Heart left ventricle (tissue), 13 donors: ENCODE measurements at regions not wholly inside any gene's neighbourhood (a gene's known extent, or its start where the extent isn't known, plus 50 kb on each side); places are given as distances from the start of the nearest gene placed in this dataset.

Source experiments
- POLR2A ChIP-seq, 2 donors: fragments of 450-650 bp; IDR thresholded peaks; one replicate each; pipeline ENCODE4 v1.6.1; 2017; ENCODE audit warnings: antibody characterized with exemption in 2 of 2, mild to moderate bottlenecking in 2 of 2, moderate library complexity in 2 of 2
- TF ChIP-seq, protein P1 (sequence below), 12 donors: fragments of 200-600 bp; sonication (generic) in 4 of 12; IDR thresholded peaks; one replicate each; pipeline versions ENCODE4 v1.5.0 to v1.8.0; 2018 to 2022; ENCODE audit warnings: antibody characterized with exemption in 12 of 12, mild to moderate bottlenecking in 5 of 12
- donor health status: ischemic (EF 13 %, LVEDD 7.1; RV severe dilation, severe dysfunction).
- donor health status: DM: no; HTN: yes; CAD: no.
- donor health status: DM: no; HTN: no; CAD: no.
- donor health status: ischemic (EF 25% LVEDD 6.9; RV normal size, moderate dysfunction).
- donor health status: ischemic (EF 25% LVEDD 5.7; RV mildly dilated, moderate dysfunction).
- donor health status: ischemic (EF 35%, LVEDD 5.7; RV mildly dilated, moderate dysfunction).
- donor health status: nonischemic (EF 11% LVEDD 7.7; RV severe dilation, severe dysfunction).
- donor health status: DM: yes; HTN: yes; CAD: no.
- donor health status: PGD.
- donor health status: ischemic (EF 29% LVEDD 5.4; RV normal size, mild dysfunction).
- donor health status: nonischemic (EF 23%, LVEDD 6.1; RV moderate dilation, normal function).

DNA sequence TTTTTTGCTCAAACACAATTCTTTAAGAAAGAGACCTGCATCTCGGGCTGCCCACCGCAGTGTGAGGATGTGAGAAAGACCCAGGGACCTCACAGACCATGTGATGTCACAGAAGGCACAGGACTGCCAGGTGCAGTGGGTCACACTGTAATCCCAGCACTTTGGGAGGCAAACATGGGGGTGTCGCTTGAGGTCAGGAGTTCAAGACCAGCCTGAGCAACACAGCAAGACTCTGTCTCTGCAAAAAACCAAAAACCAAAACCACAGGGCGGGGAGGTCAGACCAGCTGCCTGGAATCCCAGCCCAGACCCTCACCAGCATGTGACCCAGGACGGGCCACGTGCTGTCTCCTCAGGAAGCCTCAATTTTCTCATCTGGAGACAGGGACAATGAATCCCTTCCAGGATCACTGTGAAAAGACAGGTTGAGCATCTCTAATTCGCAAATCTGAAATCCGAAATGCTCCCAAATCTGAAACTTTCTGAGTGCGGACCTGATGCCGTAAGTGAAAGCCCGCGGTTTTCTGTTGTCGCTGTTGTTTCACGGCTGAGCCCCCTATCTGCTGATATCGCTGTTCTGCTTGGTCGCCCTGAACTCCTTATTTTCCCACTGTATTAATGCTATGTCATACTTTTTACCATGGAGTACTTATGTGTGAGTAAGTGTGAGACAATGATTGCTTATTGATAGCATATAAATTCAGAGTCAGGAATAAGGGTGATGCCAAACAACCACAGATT is 159.5 kb upstream of the PTPN1 start:
- TF ChIP-seq, protein P1, sequence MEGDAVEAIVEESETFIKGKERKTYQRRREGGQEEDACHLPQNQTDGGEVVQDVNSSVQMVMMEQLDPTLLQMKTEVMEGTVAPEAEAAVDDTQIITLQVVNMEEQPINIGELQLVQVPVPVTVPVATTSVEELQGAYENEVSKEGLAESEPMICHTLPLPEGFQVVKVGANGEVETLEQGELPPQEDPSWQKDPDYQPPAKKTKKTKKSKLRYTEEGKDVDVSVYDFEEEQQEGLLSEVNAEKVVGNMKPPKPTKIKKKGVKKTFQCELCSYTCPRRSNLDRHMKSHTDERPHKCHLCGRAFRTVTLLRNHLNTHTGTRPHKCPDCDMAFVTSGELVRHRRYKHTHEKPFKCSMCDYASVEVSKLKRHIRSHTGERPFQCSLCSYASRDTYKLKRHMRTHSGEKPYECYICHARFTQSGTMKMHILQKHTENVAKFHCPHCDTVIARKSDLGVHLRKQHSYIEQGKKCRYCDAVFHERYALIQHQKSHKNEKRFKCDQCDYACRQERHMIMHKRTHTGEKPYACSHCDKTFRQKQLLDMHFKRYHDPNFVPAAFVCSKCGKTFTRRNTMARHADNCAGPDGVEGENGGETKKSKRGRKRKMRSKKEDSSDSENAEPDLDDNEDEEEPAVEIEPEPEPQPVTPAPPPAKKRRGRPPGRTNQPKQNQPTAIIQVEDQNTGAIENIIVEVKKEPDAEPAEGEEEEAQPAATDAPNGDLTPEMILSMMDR (IDR thresholded peaks at IDR 0.05): no peak
- TF ChIP-seq POLR2A (IDR thresholded peaks at IDR 0.05): no peak
